HG02870 (cell line): ENCODE measurements at regions not wholly inside any gene's neighbourhood (a gene's known extent, or its start where the extent isn't known, plus 50 kb on each side); places are given as distances from the start of the nearest gene placed in this dataset.

Source experiments
- ATAC-seq: cut with Tn5 transposase; IDR thresholded peaks from one replicate; pipeline ENCODE4 v1.9.1; 2021; ENCODE audit warnings: mild to moderate bottlenecking, moderate library complexity; ENCODE audit not compliant: unreplicated experiment

DNA sequence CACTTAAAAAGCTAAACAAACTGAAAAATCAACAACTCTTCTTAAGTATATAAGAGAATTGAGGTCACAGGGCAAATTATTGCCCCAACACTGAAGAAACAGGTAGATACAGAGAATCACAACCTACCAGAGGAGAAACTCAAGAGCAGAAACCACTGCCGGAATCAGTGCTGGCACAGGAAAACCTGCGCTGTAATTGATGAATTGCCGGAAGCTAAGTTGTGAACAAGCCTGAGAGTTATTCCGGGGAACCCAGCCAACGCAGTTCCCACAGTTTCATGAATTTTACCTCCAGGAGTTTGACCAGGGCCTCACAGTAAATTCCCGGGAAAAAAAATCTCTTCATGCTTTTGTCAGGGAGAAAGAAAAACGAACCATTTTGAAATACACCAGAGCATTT is 657.1 kb upstream of the BRINP3 start:
- no peak for ATAC-seq

DNA sequence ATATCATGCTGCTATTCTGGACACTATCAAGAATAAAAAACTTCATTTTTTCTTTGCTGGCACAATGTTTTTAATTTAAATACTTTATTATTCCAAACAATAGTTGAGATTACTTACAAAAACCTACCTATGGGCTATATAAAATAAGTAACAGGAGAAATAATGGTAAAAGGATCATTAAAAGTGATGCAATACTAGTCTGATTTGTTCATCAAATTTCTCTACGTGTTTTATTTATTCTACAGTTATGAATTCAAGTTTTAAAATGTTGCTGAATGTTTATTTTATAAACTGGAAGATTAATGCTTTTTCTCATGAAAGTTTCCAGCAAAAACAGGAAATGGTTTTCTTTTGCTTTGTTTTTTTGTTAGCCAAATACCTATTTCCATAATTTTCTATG is 662.4 kb upstream of the BRINP3 start:
- no peak for ATAC-seq

DNA sequence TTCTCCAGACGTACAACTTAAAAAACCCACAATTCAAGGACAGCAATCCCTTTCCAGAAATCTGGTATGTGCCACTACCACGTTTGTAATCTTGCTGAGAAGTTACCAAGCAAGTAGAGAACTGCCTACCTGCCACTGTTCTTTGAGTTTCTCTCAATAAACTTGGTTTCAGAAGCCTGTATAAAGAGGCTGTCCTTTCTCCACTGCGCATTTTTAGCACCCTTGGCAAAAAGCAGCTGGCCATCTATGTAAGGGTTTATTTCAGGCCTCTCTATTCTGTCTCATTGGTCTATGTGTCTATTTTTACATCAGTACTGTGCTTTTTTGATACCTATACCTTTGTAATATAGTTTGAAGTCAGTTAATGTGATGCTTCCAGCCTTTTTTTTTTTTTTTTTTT is 665.1 kb upstream of the BRINP3 start:
- no peak for ATAC-seq

DNA sequence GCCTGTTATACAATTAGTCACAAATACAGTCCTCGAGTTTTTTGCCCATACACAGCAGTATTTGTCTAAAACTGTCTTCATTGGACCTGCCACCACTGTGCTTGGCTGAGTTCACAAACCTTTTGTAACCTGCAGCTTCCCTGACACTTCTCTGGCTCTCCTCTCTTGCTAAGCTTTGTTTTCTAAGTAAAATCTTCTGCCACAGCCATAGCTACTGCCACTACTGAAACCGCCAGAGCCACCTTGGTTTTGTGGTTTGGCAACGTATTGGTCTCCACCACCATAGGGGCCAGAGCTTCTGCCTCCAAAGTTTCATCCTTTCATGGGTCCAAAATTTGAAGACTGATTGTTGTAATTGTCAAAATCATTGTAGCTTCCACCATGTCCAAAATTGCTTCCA is 668.2 kb upstream of the BRINP3 start:
- ATAC-seq = no peak

DNA sequence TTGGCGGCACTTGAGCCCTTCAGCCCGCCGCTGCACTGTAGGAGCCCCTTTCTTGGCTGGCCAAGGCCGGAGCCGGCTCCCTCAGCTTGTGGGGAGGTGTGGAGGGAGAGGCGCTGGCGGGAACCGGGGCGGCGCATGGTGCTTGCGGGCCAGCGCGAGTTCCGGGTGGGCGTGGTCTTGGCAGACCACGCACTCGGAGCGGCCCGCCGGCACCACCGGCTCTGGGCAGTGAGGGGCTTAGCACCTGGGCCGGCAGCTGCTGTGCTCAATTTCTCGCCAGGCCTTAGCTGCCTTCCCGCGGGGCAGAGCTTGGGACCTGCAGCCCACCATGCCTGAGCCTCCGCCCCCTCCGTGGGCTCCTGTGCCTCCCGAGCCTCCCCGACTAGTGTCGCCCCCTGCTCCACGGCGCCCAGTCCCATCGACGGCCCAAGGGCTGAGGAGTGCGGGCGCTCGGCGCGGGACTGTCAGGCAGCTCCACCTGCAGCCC is 673.7 kb upstream of the BRINP3 start:
- no peak for ATAC-seq

DNA sequence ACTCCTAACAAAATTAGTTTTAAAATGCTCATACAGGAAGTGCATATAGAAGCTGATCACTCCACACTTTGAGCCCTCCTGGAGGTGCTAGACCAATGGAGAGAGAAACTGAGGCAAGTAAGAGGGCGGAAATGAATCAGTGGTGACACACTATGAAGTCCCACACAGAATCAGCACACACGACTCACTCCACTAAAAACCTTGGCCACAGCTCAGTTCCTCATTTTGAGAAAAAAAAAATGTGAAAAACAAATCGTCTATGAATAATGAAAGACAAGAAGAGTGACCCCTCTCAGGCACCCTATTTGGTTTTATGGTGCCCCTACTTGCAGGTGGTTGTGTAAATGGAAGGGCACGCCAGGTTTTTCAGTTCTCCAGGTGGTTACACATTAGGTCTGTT is 675.1 kb upstream of the BRINP3 start:
- no peak for ATAC-seq

DNA sequence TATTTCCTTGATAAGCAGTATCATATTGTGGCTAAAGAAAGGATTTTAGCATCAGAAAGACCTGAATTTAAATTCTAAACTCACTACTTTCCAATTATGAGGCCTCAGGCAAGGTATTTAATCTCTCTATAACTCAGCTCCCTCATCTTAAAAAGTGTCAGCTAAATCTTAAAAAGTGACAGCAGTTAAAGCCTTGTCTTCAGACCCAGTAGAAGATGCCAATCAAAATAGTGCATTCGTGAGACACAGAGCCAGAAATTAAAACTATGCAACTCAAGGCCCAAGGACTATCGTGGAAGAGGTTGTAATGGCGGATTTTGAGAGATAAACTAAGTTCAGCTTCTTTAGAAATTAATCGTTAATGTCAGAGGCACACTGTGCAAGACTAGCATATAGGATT is 677.5 kb upstream of the BRINP3 start:
- ATAC-seq = no peak

DNA sequence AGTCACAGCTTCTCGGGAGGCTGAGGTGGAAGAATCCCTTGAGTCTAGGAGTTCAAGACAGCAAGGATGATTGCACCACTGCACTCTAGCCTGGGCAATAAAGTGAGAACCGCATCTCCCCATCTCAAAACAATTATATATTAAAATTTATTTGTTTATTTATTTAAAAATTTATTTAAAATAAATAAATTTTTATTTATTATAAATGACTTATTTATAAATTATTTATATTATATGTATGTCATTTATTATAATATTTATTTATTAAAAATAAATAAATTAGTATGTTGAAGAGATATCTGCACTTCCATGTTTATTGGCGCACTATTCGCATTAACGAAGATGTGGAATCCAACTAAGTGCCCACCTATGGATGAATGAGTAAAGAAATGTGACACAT is 683.2 kb upstream of the BRINP3 start:
- ATAC-seq = no peak

DNA sequence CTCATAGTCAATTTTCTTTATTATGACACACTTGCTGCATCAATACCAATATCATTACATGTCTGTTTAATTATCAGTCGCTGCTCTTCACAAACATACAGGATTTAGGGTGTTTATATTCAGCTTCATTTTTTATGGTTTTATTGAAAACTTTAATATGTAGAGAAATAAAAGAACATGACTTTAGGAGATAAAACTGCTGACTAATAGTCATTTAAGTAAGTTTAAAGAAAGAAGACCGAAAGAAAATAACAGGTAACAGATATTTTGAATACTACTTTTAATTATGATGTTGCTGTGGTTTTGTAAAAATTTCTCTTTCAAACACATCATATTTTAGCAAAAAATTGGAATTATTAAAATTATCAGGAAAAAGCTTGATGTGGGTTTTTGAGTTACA is 685.1 kb upstream of the BRINP3 start:
- no peak for ATAC-seq

DNA sequence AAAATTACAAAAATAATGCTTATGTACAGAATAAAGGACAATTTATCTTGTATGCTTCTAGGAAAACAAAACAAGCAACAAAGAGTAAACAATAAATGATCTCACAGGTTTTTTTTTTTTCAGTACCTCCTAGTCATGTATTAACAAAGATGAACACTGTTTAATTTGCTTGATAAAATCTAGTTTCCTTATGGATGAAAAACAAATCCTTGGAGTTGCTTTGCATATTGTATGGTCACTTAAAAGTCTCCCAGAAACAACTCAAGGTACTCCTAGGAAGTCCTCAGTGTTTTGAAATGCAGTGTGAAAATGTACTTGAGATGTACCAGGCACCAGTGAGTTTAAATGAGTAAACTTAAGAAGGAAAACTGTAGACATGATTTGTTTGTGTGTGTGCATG is 686.0 kb upstream of the BRINP3 start:
- no peak for ATAC-seq

DNA sequence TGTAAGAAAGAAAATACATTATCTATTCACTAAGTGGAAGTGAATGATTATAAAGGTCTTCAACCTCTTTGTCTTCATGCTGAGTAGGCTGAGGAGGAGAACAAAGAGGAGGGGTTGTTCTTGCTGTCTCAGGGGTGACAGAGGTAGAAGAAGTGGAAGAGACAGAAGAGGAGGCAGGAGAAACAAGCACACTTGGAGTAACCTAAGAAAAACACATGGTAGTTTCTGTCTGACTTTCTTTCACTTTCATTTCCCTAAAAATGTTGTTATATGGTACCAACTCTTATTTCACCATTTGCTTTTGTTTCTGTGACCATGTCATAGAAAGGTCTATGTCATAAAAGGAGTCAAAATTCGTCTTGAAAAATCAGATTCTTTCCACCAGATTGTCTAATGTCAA is 696.6 kb upstream of the BRINP3 start:
- peak; percentile 97 for ATAC-seq

DNA sequence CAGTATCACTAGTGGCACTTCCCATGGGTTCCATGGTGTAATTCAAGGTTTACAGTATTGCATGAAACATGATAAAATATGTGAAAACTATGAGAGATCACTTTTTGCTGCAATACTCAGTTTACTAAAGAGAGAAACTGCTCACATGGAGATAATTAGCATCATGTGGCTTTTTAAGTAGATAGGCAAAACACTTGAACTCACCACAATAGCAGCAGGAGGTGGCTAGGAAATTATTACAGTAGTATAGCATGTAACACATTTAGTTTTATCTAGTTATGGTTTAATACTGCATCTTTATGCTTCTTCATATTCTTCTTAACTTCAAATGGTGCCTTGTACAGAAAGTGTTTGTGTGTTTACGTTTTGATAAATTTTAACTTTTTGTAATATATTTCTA is 698.5 kb upstream of the BRINP3 start:
- no peak for ATAC-seq

DNA sequence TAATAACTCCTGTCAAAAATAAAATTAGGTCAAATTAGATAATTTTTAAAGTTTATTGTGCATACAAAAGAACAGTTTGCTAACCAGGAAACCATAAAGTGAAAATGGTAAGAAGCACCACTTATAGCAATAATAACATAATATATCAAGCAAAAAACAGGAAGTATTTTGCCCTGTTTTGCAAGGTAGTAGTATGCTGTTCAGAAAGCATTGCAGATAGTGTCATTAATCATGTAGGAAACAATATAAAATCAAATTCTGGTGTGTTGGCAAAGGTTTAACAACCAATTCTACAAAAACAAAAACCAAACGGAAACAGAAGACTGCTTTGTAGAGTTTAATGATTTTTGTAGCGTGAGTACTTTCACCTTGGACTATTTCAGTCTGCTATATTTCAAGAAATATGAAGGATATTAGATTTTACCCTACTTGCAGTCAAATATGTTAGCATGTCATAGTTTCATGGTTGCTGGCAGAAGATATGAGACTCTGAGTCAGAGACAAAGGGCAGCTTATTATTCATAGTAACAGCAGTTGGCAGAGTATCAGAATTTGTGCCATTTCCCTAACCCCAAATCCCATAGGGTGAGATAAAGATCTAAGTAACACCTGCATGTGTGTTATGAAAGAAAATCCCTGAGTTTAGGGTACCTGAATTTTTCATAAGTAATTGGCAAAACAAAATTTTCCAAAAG is 729.0 kb upstream of the BRINP3 start:
- no peak for ATAC-seq

DNA sequence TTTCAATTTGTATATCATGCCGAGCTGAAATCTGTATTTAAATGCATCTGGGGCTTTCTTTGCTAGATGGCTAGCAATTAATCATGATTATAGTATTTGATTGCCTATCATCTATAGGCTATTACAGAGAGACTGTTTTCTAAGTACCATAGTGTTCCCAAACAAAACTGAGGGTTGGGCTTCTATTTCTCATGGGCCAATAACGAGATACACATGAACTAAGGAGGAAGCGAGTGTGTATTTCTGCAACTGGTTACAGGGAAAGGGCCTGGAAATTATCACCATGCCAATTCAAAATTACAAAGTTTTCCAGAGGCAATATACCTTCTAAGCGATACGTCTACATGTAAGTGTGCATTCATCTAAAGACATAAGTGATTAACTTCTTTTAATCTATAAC is 744.5 kb upstream of the BRINP3 start:
- no peak for ATAC-seq

DNA sequence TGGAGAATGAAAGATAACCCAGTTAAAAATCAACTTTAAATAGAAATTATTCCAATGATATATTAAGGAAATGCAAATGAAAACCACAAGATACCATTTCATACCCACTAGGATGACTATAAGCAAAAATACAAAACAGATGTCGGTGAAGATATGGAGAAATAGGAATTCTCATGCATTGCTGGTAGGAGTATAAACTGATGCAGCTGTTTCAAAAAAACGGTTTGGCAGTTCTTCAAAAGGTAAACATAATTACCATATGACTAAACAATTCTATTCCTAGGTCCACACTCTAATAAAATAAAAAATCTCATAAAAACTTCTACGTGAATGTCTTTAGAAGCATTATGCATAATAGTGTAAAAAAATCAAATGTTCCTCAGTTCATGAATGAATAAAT is 763.3 kb upstream of the BRINP3 start:
- no peak for ATAC-seq

DNA sequence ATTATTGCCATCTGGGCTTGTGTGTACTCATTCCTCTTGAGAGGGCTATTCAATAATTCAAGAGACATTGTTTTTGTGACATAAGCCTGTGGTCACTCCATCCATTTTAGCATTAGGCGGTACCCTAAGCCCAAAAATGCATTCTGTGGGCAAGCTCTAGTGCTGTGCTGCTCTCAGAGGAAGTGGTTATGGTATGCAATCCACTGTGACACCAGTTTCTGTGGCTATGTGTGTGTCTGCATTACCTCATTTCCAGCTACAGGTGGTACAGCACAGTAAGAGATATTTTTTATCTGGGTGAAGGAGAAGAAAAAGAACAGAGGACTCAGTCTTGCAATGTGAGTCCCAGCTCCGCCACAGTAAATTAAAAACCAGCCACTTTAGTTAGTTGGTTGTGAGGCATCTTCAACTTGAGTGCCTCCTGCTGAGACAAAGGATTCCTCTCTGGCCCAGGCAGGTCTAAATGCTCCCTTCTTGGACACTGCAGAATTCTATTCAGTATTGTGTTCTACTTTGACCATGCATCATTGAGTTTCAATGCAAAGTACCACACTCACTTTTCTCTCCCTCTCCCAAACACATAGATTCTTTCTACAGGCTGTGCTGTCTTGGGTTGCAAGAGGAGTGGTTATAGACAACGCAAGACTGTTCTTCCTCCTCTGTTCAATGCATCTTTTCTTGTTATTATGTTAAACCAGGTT is 777.8 kb upstream of the BRINP3 start:
- ATAC-seq = no peak

DNA sequence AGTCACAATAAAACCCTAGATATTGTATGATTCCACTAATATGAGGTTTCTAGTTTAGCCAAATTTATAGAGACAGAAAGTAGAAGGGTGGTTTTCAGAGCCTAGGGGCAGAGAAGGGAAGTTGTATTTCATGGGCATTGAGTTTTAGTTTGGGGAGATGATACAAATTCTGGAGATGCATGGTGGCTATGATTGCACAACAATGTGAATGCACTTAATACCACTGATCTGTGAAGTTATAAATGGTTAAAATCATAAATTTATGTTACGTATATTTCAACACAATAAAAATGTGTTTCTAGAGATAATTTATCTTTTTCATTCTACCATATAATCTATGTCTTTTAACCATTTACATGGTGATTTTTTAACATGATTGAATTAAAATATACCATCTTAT is 779.3 kb upstream of the BRINP3 start:
- no peak for ATAC-seq

DNA sequence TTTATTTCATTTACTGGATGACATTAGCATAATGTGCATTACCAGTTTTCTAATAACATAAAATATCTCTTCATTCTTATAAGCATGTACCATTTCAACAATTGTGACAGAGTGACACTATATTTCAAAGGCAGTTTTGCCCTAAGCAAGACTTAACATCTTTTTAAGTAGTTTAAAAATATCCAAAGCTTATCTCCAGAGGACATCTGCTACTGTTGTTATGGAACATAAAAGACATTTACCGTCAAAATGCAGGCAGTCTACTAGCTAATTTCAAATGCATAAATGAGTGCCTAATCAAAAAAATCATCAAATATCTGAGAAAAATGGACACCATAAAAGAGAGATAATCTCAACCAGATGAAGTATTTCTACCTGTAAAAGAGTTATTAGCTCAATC is 782.4 kb upstream of the BRINP3 start:
- ATAC-seq = no peak

DNA sequence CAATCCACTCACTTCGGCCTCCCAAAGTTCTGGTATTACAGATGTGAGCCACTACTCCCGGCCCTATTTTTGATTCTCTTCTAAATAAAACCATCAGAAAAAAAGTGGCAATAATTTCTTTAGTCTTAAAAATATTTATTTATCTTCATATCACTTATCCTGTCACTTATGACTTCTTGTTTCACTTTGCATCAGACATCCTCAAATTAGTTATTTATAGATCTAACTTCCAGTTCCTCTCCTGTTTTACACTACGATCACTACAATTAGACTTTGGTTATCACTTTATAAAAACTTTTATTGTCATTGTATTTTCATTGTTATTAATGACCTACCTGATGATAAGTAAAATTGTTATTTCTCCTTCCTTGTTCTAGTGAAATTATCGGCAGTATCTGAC is 783.4 kb upstream of the BRINP3 start:
- no peak for ATAC-seq

DNA sequence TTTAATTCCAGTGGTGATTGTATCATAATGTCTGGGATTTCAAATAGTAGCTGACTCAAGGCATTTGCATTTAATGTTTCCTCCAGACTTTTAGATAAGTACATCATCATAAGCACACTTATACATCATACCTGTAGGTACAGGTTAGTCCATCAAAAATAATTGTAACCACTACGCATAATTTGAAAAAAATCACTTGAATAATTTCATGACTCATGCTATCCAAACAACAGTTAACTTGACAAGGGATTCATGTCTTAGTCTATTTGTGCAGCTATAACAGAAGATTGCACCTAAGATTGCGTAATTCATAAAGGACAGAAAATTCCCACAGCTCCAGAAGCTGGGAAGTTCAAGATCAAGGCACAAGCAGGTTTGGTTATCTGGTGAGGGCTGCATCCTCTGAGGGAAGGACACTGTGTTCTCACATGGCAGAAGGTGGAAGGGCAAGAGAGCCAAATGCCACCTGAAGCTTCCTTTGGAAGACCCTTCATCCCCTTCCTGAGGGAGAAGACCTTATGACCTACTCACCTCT is 801.7 kb upstream of the BRINP3 start:
- no peak for ATAC-seq

DNA sequence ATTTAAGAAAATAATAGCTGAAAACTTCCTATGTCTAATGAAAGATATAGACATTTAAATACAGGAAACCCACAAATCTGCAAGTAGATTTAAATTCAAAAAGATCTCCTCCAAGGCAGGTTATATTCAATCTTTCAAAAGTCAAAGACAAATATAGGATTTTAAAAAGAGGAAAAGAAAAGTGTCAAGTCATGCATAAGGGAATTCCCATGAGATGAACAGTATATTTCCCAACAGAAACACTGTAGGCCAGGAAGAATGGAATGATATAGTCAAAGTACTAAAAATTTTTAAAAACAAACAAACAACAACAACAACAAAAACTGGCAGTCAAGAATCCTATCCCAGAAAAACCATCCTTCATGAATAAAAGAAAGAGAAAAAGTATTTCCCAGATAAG is 806.5 kb upstream of the BRINP3 start:
- ATAC-seq = no peak

DNA sequence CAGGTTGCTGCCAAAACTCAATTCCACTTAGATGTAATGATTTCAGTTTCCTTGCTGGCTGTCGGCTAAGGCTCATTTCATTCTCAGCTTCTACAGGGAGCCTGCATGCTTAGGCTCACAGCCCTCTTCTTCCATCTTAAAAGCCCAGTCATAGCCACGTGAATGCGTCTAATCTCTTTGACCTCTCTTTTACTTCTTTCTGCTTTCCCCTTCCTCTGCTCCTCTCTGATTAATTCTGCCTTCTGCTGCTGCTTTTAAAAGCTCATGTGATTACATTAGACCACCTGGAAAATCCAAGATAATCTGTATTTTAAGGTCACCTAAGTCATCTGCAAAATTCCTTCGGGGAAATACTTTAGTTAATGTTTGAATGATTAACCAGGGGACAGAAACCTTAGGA is 812.8 kb upstream of the BRINP3 start:
- ATAC-seq = no peak

DNA sequence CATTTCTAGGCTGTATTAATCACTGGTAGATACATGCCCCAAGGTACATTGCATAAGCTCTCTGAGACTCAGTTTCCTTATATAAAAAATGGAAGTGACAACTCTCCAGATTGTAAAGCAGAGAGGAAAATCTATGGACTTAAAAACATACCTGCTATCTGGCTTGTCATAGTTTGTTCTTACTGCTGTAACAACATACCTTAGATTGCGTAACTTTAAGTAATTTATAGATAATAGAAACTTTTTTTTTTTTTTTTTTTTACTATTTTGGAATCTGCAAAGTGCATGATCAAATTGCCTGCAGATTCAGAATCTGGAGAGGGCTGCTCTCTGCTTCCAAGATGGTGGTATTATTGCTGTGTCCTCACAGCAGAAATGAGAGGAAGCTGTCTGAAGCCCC is 827.7 kb upstream of the BRINP3 start:
- ATAC-seq = no peak
